ENCODE measurements at regions not wholly inside any gene's neighbourhood (a gene's known extent, or its start where the extent isn't known, plus 50 kb on each side); places are given as distances from the start of the nearest gene placed in this dataset.

DNA sequence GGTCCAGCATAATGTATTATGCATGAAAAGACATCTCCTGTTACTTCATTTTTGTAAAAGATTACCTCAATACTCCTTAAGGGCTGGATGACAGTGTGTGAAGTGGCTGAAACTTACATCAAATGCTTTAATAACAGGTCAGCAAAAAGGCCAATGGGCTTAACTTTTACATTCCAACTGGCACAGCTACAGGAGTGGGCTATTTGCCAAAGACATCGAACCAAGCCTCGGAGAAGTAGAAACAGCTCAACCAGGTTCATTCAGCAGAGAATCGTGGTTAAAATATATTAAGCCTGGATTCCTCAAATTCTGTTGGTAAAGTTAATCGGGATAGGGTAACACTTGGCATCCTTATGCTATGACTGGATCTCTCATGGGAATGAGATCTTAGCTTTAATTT, 639.7 kb downstream of the TRIML1 start:
- TF ChIP-seq, protein P1, sequence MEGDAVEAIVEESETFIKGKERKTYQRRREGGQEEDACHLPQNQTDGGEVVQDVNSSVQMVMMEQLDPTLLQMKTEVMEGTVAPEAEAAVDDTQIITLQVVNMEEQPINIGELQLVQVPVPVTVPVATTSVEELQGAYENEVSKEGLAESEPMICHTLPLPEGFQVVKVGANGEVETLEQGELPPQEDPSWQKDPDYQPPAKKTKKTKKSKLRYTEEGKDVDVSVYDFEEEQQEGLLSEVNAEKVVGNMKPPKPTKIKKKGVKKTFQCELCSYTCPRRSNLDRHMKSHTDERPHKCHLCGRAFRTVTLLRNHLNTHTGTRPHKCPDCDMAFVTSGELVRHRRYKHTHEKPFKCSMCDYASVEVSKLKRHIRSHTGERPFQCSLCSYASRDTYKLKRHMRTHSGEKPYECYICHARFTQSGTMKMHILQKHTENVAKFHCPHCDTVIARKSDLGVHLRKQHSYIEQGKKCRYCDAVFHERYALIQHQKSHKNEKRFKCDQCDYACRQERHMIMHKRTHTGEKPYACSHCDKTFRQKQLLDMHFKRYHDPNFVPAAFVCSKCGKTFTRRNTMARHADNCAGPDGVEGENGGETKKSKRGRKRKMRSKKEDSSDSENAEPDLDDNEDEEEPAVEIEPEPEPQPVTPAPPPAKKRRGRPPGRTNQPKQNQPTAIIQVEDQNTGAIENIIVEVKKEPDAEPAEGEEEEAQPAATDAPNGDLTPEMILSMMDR (IDR thresholded peaks at IDR 0.05), result no peak
- no peak for TF ChIP-seq EP300 (IDR thresholded peaks at IDR 0.05)
